ENCODE measurements at regions not wholly inside any gene's neighbourhood (a gene's known extent, or its start where the extent isn't known, plus 50 kb on each side); places are given as distances from the start of the nearest gene placed in this dataset.

- TF ChIP-seq ZFX (IDR thresholded peaks at IDR 0.05; ENCODE audit: borderline replicate concordance): no peak
- TF ChIP-seq CTCF (IDR thresholded peaks at IDR 0.05): no peak
- no peak overlapping the region for H3K27ac ChIP-seq
Measured at GRCh38 chr5:30690931-30691330, 502.6 kb upstream of the CDH6 start.

DNA sequence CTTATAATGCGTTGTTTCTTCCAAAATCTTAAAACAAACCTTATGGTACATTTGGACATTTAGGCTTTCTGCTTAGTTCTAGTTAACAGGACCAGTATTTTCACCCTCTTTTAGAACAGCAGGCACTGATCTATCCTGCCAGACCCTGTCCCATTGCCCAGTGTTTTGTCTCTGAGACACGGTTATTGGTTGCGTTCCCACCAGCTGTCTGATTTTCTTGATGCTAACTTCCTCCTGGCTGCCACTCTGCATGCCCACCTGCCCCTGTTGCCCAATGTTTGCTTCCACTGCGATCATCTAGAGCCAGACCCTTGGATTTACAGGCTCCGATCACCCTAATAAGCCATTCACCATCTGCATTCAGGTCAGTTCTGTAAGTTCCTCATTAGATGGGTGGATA lies 506.0 kb upstream of the CDH6 start:
- no peak overlapping the region for H3K27ac ChIP-seq
- TF ChIP-seq ZFX (IDR thresholded peaks at IDR 0.05; ENCODE audit: borderline replicate concordance) (no peak), CTCF (IDR thresholded peaks at IDR 0.05) (no peak)

- H3K27ac ChIP-seq: no peak overlapping the region
- TF ChIP-seq CTCF (IDR thresholded peaks at IDR 0.05) (no peak), ZFX (IDR thresholded peaks at IDR 0.05; ENCODE audit: borderline replicate concordance) (no peak)
Measured at GRCh38 chr5:30686530-30686929, 507.0 kb upstream of the CDH6 start.

GRCh38 chr5:30676223-30676840 lies 517.2 kb upstream of the CDH6 start:
- TF ChIP-seq ZFX (IDR thresholded peaks at IDR 0.05; ENCODE audit: borderline replicate concordance) (no peak), CTCF (IDR thresholded peaks at IDR 0.05) (no peak)
- no peak overlapping the region for H3K27ac ChIP-seq

DNA sequence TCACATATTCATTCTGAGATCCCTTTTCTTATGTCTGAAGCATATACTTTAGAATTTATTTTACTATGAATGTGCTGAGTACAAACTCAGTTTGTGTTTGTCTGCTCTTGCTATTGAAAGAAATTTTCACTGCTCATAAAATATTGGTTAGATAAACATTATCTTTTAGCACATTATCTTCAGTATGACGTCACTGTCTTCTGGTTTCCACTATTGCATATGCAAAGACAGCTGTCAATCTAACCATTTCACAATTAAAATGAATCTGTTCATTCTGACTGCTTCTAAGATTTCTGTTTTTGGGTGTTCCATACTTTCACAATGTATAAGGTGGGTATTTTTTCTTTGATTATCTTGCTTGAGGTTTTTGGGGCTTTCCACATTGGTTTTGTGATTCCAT lies 526.2 kb upstream of the CDH6 start:
- TF ChIP-seq CTCF (IDR thresholded peaks at IDR 0.05) (no peak), ZFX (IDR thresholded peaks at IDR 0.05; ENCODE audit: borderline replicate concordance) (no peak)

DNA sequence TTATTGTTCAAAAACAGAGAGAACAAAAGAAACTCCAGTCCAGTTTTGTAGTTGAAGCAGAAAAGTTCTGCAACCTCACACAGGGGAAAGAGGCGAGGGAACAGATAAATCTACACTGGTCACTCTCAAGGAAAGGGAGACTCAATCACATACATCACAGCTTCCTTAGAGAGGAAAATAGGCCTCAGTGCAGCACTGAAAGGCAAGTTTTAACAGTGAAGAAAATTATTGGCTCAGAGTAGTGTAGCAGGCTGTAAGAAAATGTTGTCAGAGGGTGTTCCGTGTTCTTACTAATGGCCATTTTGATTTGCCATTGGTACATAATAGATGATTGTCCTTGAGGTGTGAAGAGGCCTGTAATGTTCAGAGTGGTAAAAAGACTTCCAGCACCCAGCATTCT lies 530.0 kb upstream of the CDH6 start:
- no peak overlapping the region for H3K27ac ChIP-seq
- TF ChIP-seq CTCF (IDR thresholded peaks at IDR 0.05) (no peak), ZFX (IDR thresholded peaks at IDR 0.05; ENCODE audit: borderline replicate concordance) (no peak)

More for the DNA sequence above, 526.2 kb upstream of the CDH6 start:
- no peak overlapping the region for H3K27ac ChIP-seq

GRCh38 chr5:30662373-30662772 lies 531.1 kb upstream of the CDH6 start:
- no peak overlapping the region for H3K27ac ChIP-seq
- TF ChIP-seq ZFX (IDR thresholded peaks at IDR 0.05; ENCODE audit: borderline replicate concordance): no peak
- TF ChIP-seq CTCF (IDR thresholded peaks at IDR 0.05): no peak
